ENCODE measurements at regions not wholly inside any gene's neighbourhood (a gene's known extent, or its start where the extent isn't known, plus 50 kb on each side); places are given as distances from the start of the nearest gene placed in this dataset.
"Not testable (repeated sequence)": the region's sequence is repeated elsewhere in the genome, so short reads cannot be mapped to it uniquely, and the experiment has no call there.

DNA sequence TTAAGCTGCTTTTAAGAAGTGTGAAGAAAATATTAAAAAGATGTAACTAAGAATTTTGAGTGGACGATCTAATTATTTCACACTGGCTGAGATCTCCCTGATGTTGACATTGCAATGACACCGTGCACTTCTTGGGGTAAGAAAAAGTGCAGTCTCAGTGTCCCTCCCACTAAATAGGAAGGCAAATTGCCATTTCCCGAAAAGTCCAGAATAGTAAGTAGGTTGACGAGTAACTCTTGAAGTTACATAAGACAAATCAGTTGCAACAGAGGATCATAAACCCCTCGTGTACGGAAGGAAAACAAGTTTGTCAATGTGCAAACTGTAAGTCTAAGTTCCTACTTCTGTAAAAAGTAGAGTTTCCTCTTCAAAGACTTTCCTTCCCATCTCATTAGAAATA is 336.2 kb downstream of the CACNA1B start:
- DNase-seq (ENCODE audit: low read depth): not testable (repeated sequence)

DNA sequence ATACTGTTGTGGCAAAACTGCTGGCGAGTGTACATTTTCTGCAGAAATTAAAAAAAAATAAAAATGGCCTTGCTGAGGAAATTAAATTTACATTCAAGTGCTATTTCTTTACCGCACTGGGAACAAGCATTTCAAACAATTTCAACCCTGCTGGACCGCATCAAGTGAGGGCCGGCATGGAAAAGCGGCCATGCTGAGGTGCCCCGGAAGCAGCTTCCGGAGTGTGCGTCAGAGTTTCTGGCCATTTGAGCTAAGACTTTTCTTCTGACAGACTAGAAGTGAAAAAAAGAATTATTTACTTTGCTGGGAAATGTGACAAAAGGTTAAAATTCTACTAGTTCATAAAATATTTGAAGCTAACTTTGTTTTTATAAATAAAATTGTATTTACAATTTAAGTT is 337.0 kb downstream of the CACNA1B start:
- DNase-seq (ENCODE audit: low read depth): not testable (repeated sequence)

DNA sequence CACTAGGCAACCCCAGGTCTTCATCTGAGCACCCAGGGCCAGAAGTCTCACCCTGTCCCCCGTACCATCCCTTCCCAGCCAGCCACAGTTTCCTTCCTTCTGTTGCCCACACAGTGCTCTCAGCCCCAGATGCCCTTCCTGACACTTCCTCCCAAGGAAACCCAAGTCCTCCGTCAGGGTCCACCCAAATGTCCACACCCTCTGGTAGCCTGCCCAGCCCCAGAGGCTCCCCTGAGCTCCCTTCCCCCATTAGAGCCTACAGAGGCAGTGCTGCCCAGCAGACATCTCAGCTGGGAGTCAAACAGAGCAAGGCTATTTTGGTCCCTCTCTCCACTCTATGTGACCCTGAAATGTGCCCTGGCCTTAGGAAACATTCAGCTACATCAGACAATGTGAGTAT is 338.0 kb downstream of the CACNA1B start:
- not testable (repeated sequence) for DNase-seq (ENCODE audit: low read depth)

DNA sequence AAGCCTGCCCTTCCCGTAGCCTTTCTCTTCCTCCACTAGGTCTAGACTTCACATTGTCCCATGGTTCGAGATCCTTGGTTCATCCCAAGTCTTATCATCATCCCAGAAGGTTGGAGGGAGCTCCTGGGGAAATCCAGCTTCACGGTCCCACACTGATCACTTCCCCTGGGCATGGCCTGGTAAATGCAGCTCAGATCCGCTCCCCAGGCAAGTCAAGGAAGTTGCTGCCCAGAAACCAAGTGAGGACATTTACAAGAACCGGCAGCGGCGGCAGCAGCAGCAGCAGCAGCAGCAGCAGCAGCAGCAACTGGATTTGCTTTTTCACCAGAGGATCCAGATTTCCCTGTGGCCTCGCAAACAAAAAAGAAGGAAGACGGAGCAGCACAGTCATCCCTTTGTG is 339.2 kb downstream of the CACNA1B start:
- not testable (repeated sequence) for DNase-seq (ENCODE audit: low read depth)

DNA sequence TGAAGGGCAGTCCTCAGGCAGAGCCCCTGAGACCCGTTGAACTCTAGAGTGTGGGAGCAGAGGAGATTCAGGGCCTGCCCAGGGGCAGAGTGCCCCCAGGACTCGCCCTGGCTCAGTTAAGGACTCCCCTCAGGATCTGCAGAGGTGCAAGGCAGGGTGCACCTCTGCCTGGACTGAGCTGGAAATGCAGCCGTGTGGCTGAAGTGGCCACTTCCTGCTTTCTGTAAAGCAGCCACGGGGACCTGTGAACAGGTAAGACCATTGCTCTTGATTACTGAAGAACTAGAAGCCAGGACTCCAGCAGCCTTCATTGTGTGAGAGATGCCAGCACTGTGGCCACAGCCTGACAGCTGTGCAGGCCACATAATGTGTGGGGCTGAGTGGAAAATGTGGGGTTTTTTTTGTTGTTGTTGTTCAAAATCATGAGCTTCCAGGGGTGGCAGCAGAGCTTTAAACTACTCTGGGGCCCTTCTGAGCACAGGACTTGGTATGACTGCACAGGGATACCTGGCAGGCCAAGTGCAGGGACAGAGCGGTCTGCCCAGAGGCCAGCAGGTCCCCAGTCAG is 339.8 kb downstream of the CACNA1B start:
- not testable (repeated sequence) for DNase-seq (ENCODE audit: low read depth)

DNA sequence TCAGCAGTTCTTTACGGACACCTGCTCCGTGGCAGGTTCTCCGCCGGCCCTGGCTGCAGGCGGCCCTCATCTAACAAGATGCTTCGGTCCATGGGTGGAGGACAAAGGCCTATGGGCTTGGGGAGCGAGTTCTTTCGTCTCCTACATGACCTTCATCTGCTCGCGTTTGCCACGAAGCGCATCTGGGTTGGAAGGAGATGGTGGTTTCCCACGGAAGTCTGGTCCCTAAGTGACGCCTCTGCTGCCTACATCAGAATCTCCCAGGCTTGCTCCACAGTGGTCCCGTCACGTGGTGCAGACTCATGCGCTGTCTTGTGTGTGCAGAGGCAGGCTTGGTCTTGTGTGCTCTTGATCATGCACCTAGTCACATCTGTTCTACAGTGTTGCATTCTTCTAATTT is 341.7 kb downstream of the CACNA1B start:
- not testable (repeated sequence) for DNase-seq (ENCODE audit: low read depth)

DNA sequence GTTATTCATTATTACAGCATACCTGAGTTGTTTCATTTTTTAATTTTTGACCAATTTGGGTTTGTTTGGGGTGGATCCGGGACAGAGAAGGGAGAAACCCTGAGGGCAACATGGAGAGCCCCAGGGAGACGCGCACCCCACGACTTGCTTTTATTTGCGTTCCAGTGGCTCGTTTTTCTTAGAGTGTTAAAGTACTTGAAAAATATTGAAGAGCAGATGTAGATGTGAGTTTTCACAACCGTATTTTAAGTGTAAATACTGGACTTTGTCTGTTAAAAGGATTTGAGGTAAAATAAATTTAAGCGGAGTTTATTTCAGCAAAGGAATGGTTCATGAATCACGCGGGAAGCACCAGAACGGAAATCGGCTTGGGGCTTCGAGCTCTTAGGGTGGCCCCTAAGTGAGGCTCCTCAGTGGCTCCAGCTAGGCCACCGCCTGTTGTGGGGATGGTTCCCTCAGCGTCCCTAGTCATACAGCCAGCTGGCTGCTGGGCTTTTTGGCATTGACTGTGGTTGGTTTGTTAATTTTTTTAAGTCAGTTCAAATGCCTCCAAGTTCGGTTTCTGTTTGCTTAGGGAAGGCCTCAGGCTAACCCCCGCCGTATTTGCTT is 344.0 kb downstream of the CACNA1B start:
- not testable (repeated sequence) for DNase-seq (ENCODE audit: low read depth)

DNA sequence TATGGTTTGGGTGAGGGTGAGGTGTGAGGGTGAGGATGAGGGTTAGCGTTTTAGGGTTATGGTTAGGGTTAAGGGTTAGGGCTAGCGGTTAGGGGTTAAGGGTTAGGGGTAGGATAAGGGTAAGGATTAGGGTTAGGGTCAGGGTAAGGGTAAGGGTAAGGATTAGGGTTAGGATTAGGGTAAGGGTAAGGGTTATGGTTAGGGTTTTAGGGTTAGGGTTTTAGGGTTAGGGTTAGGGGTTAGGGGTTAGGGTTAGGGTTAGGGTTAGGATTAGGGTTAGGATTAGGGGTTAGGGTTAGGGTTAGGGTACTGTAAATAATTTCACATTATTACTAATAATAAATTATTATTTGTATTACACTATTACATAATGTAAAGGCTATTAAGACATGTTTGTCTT is 359.5 kb downstream of the CACNA1B start:
- DNase-seq (ENCODE audit: low read depth): not testable (repeated sequence)

DNA sequence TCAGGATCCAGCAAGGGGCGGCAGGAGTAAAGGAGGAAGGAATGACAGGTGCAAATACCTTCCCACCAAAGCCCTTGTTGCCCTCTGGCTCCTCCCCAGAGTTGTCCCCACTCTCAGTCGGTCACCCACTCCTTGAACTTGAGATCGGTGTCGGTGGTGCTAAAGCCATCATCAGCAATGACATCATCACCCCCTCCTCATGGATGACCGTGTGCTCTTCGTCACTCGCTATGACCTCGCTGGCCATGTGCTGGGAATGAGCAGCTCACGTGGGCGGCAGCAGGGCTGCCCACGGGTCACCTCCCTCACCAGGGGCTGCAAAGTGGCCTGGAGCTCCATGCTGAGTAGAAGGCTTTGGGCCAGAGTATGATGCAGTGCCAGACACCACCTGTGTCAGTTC is 405.3 kb downstream of the CACNA1B start:
- DNase-seq (ENCODE audit: low read depth): not testable (repeated sequence)
